GM12801 (cell line): ENCODE measurements at regions not wholly inside any gene's neighbourhood (a gene's known extent, or its start where the extent isn't known, plus 50 kb on each side); places are given as distances from the start of the nearest gene placed in this dataset.

Experiments
- CTCF ChIP-seq: IDR thresholded peaks from one replicate; pipeline ENCODE4 v1.5.1; 2011; ENCODE audit warnings: control low read depth; ENCODE audit not compliant: insufficient read length; ENCODE audit errors: extremely low read depth

GRCh38 chr15:36364377-36364776, 215.0 kb upstream of the CDIN1 start:
- no peak for TF ChIP-seq CTCF

GRCh38 chr15:36365963-36366362, 213.5 kb upstream of the CDIN1 start:
- no peak for TF ChIP-seq CTCF

GRCh38 chr15:36370051-36370730, 209.2 kb upstream of the CDIN1 start:
- TF ChIP-seq CTCF, result no peak

GRCh38 chr15:36370731-36371112, 208.7 kb upstream of the CDIN1 start:
- no peak for TF ChIP-seq CTCF

GRCh38 chr15:36371509-36371908, 207.9 kb upstream of the CDIN1 start:
- TF ChIP-seq CTCF, result no peak

GRCh38 chr15:36372968-36373367, 206.5 kb upstream of the CDIN1 start:
- no peak for TF ChIP-seq CTCF

- no peak for TF ChIP-seq CTCF
Measured at GRCh38 chr15:36373550-36373949, 205.9 kb upstream of the CDIN1 start.
